H54 (cell line): ENCODE measurements at regions not wholly inside any gene's neighbourhood (a gene's known extent, or its start where the extent isn't known, plus 50 kb on each side); places are given as distances from the start of the nearest gene placed in this dataset.
"Not testable (repeated sequence)": the region's sequence is repeated elsewhere in the genome, so short reads cannot be mapped to it uniquely, and the experiment has no call there.

Source experiments
- DNase-seq: peaks from one replicate; pipeline ENCODE4 v3.0.0; 2011; ENCODE audit warnings: low spot score, mixed read lengths; ENCODE audit not compliant: insufficient read length
- FAIRE-seq: peaks from 3 replicates; lab custom pipeline; 2011; peaks lifted over from hg19 to GRCh38; lab: Jason Lieb, UNC
- POLR2A ChIP-seq: IDR thresholded peaks from 2 replicates; pipeline ENCODE4 v1.6.1; 2011; ENCODE audit warnings: low read depth, mild to moderate bottlenecking, low read length

DNA sequence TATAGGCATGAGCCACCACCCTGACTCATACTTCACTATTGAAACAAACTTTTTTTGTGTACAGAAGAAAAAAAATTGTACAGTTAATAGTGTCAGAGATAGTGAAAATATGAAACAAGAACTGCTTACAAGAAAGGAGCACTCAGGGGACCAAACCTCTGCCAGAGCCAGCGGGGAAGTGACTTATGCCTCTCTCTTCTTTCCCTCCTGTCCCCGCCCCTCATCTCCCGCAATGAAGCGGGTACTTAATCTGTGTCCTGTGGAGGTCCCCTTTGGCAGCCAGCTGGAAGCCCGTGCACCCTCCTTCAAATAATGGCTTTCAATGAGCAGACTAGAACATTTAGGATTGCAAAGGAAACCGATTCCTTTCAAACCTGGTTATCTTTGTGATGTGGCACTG, 51.5 kb downstream of the PPIAL4A start:
- DNase-seq, FAIRE-seq: not testable (repeated sequence)

DNA sequence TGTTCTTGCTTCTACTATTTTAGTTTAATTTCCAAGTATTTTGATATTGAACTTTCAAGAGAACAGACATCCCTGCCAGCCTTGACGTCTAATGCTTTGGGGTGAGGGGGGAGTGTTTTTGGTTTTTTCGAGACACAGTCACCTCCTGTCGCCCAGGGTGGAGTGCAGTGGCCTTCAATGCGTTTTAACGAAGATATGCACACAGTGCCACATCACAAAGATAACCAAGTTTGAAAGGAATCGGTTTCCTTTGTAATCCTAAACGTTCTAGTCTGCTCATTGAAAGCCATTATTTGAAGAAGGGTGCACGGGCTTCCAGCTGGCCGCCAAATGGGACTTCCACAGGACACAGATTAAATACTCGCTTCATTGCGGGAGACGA, 52.3 kb downstream of the PPIAL4A start:
- FAIRE-seq, DNase-seq: not testable (repeated sequence)

DNA sequence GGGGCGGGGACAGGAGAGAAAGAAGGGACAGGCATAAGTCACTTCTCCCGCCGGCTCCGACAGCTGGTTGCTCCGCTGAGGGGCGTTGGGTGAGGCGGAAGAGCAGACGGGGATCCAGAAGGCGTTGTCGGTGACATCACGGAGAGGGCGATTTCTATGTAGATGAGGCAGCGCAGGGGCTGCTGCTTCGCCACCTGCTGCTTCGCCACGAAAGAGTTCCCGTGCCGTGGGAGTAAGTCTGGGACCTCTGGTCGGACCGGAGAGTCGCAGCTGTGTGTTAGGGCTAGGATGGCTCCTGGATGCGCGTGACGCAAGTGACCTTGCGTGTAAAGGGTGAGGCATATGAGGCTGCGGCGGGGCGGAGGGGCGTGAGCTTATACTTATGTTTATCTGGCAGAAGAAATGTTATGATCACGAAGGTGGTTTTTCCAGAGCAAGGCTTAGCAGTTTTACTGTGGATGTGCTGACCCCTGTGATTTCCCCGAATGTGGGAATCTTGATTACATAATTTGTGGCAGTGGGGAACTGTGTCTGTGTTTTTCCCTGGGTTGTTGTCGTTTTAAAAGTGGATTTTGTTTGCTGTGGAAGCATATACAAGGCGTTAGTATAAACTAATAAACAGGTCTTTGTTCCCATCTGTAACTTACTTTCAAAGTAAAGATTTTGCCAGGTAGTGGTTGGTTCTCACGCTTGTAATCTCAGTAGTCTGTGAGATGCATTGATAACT, 52.8 kb downstream of the PPIAL4A start:
- TF ChIP-seq POLR2A, result peak; percentile 79
- FAIRE-seq, DNase-seq: not testable (repeated sequence)

DNA sequence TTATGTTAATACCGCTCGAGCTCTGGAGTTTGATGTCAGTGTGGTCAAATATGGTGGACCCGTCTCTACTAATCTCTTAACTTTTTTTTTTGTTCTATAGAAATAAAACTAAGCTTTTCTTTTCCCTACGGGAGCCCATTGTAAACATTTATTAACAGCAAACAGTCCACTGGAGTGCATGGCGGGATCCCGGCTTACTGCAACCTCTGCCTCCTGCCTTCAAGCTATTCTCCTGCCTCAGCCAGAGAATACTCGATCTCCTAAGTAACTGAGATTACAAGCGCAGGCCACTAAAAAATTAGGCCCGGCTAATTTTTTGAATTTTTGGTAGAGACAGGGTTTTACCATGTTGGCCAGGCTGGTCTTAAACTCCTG, 53.4 kb downstream of the PPIAL4A start:
- FAIRE-seq, DNase-seq: not testable (repeated sequence)

DNA sequence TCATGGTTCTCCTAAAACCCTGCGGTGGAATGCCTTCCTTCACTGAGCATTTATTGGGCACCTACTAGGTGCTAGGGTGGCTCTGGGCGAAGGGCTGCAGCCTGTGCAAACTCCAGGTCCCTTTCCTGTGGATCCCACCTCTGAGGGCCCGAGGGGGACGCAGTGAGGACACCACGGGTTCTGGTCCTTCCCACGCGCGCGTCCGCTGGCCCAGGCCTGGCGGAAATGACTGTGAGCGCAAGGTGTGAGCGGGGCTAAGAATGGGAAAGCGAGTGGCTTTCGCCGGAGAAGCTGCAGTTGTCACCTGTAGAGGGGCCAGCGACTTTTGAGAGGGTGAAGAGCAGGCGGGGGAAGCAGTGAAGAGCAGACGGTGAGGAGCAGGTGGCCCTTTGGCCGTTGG, 55.1 kb downstream of the PPIAL4A start:
- FAIRE-seq, DNase-seq: not testable (repeated sequence)

DNA sequence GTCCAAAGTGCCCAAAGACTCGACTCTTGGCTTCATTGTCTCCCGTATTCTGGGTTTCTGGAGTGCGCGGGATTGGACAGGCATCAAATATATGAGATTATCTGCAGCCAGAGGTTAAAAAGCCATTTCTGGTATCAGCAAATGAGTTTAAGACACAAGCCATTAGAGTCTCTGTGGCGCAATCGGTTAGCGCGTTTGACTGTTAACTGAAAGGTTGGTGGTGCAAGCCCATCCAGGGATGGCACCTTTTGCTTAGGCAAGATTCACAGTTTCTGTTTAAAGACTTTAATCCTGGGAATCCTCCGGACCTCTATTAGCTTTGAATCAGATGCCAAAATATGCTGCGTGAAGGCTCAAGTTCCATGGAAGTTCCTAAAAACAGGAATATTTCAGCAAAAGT, 55.6 kb downstream of the PPIAL4A start:
- DNase-seq, FAIRE-seq: not testable (repeated sequence)

DNA sequence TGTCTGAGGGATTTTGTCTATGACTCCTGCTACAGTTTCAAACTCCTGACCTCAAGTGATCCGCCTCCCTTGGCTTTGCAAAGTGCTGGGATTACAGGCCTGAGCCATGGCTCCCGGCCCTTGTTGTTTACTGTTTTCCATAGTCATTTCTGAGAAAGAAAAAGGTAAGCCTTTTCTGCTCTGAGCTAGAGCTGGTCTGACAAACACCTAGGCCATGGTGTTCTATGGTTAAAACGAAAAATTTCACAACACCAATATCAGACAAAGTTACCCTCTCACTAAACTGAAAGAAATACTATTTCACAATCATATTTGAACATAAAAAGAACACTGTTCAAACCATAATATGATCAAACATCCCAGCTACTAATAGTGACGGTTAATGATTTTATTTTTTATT, 57.5 kb downstream of the PPIAL4A start:
- not testable (repeated sequence) for FAIRE-seq, DNase-seq

DNA sequence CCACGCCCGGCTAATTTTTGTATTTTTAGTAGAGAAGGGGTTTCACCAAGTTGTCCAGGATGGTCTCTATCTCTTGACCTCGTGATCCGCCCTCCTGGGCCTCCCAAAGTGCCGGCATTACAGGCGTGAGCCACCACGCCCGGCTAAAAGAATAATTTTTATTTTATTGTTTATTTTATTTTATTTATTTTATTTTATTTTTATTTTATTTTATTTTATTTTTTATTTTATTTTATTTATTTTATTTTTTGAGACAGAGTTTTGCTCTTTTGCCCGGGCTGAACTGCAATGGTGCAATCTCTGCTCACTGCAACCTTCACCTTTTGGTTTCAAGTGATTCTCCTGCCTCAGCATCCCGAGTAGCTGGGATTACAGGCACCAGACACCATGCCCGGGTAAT, 60.2 kb downstream of the PPIAL4A start:
- not testable (repeated sequence) for DNase-seq, FAIRE-seq

DNA sequence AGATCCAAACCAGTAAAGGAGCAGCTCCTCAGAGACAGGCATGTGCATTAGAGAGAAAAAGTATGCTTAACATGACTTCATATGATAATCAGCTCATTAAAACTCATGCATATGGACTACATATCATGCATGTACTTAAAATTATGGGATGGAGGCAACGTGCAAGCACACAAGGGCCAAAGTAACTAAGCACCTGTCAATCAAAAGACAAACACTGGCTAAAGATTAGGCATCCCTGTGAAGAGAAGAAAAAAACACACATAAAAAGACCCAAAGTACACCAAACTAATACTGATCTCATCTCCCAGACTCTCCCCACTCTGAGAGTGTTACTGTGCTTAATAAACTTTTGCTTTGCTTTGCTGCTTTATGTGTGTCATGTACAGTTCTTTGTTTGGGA, 61.1 kb downstream of the PPIAL4A start:
- FAIRE-seq, DNase-seq: not testable (repeated sequence)

DNA sequence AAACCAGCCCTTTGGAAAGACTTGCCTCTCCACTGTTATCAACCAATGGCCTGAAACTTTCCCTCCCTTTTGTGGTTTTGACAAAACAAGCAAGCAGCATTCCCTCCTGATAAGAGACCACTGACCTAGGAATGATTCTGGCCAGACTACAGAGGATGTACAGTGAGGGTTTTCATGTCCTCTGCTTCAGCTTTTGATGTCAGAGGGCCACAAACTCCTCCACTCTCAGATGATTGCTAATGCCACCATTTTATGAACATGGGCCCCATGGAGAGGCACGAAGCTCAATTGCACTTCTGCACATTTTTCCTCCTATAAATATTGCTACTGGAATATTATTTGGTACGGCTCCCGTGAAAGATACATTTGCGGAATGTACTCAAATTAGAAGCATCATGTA, 61.5 kb downstream of the PPIAL4A start:
- FAIRE-seq, DNase-seq: not testable (repeated sequence)

DNA sequence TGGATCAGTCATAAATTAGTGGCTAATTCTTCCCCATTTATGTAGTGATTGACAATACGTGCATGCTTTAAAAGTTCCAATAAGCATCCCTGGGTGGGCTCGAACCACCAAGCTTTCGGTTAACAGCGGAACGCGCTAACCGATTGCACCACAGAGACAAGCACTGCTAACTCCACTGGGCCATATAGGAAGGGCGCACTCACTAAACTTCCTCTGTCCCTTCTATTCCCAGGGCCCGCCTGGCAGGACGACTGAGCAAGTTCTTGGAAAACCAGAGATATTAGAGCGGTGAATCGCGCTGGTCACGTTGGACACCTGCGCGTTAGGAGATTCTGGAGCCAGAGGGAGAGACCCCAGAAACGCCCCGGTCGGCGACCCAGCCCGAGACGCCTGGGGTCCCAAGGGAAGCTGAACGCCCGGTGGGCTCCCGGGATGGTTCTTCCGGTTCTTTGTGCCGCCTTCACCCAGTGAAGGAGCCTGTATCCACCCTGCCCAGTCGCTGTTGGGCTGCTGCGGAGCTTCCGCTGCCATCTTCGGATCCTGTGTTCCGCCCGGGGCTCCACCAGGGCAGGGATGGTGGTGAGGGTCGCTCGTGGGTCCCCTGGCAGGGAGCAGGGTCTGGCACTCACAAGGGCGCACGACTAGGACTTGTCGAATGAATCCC, 62.8 kb downstream of the PPIAL4A start:
- DNase-seq, FAIRE-seq: not testable (repeated sequence)

DNA sequence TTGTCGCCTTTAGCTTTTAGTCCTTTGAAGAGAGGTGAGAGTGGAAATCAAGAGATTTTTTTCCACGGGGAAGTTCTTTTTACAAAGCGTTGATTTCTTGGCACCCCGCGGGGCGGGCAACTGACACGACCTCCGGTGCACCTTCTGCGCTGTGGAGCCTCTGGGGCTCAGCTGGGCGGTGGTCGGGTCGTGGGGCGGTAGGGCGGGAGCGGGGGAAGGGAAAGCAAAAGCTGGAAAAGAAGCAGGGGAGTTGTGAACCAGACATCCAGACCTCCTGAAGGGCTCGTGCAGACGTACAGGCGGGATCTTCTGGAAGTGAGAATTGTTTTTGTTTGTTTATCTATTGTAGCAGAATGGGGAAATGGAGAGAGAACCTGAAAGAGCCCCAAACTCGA, 63.3 kb downstream of the PPIAL4A start:
- not testable (repeated sequence) for DNase-seq, FAIRE-seq

DNA sequence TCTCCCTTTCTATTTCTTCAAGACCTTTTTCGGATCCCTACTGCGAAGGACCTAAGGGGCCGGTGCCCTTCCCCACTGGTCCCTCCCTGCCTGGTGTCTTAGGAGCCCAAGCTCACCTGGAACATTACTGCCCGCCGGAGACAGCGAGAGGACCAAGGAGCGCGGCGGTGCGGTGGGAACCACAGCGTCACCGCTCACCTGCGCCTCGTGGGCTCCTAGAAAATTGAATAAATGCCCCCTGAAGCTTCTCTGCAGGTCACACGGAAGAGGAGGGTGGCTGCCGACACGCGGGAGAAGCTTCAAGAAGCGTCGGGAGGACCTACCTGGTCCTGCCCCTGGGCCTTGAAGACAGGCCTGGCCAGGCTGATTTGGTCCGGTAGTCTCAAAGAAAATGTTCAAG, 65.2 kb downstream of the PPIAL4A start:
- no peak for FAIRE-seq
- no peak for TF ChIP-seq POLR2A

DNA sequence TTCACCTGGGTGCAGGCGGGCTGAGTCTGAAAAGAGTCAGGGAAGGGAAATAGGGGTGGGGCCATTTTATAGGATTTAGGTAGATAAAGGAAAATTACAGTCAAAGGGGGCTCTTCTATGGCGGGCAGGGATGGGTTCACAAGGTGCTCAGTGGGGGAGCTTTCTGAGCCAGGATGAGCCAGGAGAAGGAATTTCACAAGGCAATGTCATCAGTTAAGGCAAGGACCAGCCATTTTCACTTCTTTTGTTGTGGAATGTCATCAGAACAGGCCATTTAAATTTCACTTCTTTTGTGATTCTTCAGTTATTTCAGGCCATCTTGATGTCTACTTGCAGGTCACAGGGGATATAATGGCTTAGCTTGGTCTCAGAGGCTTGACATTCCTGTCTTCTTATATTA, 66.4 kb downstream of the PPIAL4A start:
- DNase-seq, FAIRE-seq: not testable (repeated sequence)

More for the DNA sequence above, 65.2 kb downstream of the PPIAL4A start:
- DNase-seq, result no peak

DNA sequence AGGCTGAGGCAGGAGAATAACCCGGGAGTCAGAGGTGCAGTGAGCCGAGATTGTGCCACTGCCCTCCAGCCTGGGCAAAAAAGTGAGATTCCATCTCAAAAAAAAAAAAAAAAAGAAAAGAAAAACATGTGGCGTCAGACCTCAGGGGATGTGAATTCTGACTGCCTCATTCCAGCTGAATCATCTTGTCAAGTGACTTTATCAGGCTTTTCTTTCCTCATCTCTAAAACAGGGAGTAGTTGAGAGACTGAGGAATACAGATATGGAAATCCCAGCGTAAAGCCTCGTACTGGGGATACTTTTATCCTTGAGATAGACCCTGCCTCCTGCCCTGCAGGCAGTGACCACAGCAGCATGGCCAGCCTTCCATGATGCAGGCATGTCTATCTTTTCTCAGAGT, 76.4 kb downstream of the PPIAL4A start:
- DNase-seq, FAIRE-seq: not testable (repeated sequence)

DNA sequence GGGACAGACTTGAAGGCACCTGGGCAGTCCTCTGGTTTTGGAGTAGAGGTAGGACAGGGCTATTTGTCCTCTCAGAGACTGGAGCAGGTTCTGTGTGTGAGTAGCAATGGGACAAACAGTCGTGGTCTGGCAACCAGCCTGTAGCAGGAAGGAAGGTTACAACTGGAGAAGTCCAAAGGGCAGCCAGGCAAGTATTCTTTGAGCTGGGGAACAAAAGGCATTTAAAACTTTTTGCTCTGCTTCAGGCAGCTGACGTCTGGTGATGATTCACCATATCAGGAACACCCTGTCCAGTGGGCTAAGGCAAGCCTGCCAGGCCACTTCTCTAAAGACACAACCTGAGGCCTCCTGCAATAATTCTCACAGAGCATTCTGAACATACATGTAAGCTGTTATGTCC, 83.3 kb downstream of the PPIAL4A start:
- not testable (repeated sequence) for DNase-seq, FAIRE-seq

DNA sequence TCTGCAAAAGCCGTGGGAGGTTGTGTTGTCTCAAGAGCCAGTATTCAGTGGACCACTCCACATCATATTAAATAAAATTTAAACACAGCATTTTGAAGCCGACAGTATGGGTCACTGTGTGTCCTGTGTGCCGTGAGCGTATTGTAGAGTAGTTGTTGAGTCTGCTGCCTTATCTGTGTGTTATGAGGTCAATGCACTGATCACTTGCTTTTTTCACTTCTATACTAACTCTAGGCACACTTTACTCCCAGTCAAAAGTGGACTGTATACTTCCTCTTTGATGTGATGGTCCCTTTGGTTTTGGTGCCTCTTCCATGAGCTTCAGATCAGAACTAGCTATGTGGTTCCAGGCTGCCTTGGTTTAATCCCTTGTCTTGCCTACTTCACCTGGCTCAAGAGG, 84.3 kb downstream of the PPIAL4A start:
- FAIRE-seq, result not testable (repeated sequence)

DNA sequence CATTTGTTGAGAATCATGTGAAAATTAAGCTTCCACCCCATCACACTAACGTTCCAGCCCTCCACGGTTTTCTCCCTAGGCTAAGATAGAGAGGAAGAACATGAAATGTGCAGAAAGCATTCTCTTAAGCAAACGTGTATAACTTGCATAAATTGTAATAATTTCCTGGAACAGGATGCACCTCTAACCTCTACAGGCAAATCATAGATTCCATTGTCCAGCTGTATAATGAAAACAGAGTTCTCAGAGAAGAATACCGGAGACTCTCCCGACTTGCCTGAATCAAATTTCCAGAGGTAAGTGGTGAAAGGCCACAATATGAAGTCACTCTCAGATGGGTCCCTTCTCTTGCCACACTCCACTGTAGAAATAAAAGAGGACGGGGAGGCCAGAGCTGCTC, 87.7 kb downstream of the PPIAL4A start:
- DNase-seq, result not testable (repeated sequence)

More for the DNA sequence above, 84.3 kb downstream of the PPIAL4A start:
- not testable (repeated sequence) for DNase-seq

DNA sequence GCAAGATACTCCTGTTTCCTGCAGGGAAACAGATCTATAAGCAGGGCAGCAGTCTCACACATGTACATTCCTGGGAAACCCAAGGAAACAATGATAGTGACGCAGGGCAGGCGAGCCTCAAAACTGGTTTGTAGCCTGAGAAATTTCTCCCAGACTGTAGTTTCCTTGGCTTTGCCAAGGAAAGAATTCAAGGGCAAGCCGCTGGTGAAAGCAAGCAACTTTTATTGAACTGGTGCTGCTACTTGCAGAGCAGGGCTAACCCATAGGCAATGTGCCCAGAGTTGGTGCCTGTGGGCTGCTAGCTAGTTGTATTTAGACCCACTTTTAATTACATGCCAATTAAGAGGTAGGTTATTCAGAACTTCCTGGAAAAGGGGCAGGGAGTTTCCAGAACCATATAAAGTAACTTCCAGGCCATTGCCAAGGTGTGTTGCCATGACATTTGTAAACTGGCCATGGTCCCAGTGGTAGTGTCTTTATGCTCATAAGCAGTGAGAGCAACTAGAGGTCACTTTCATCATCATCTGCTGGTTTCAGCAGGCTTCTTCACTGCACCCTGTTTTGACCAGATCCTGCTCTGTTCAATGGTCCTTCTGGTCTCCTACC, 92.0 kb downstream of the PPIAL4A start:
- not testable (repeated sequence) for DNase-seq, FAIRE-seq

More for the DNA sequence above, 87.7 kb downstream of the PPIAL4A start:
- FAIRE-seq, result not testable (repeated sequence)

DNA sequence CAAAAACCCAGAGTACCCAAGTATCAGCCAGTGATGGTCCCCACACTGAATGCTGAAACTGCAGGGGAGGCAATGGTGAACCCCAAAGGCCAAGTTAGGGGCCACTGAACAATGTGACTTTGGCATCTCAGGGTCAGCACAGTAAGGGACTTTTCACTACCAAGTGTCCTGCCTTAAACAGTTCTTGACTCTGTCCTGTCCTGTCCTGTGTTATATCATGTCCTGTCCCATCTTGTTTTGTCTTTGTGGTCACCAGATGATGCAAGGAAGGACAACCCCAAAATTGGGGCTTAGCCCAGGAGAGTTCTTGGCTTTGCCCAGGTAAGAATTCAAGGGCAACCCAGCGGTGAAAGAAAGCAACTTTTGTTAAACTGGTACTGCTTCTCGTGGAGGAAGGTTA, 105.0 kb downstream of the PPIAL4A start:
- not testable (repeated sequence) for FAIRE-seq, DNase-seq
